ENCODE measurements at regions not wholly inside any gene's neighbourhood (a gene's known extent, or its start where the extent isn't known, plus 50 kb on each side); places are given as distances from the start of the nearest gene placed in this dataset.

DNA sequence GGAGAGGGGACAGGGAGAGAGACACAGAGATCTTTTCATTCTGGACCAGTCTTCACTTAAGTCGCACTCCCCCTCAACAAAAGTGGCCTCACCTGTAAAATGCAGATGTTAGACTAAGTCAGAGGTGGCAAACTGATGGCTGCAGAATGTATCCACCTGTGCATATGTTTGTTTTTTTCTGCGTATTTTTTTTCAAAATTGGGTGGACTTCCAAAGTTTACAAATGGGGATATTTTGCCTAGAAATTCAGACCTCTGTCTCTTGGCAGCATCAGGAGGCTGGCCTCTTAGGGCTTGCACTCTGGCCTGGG lies 525.0 kb downstream of the MATN1 start:
- Histone ChIP-seq H3K4me1 (no peaks in the 10 kb centered on the region), H3K4me3 (ENCODE audit: low read depth, low read length) (no peak overlapping the region), H3K36me3 (no peaks in the 10 kb centered on the region), H3K27me3 (no peaks in the 10 kb centered on the region), H3K9me3 (no peaks in the 10 kb centered on the region)
- no peak for DNase-seq
- TF ChIP-seq, protein P1, sequence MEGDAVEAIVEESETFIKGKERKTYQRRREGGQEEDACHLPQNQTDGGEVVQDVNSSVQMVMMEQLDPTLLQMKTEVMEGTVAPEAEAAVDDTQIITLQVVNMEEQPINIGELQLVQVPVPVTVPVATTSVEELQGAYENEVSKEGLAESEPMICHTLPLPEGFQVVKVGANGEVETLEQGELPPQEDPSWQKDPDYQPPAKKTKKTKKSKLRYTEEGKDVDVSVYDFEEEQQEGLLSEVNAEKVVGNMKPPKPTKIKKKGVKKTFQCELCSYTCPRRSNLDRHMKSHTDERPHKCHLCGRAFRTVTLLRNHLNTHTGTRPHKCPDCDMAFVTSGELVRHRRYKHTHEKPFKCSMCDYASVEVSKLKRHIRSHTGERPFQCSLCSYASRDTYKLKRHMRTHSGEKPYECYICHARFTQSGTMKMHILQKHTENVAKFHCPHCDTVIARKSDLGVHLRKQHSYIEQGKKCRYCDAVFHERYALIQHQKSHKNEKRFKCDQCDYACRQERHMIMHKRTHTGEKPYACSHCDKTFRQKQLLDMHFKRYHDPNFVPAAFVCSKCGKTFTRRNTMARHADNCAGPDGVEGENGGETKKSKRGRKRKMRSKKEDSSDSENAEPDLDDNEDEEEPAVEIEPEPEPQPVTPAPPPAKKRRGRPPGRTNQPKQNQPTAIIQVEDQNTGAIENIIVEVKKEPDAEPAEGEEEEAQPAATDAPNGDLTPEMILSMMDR (IDR thresholded peaks at IDR 0.05; ENCODE audit: low read depth, low read length), result no peak

DNA sequence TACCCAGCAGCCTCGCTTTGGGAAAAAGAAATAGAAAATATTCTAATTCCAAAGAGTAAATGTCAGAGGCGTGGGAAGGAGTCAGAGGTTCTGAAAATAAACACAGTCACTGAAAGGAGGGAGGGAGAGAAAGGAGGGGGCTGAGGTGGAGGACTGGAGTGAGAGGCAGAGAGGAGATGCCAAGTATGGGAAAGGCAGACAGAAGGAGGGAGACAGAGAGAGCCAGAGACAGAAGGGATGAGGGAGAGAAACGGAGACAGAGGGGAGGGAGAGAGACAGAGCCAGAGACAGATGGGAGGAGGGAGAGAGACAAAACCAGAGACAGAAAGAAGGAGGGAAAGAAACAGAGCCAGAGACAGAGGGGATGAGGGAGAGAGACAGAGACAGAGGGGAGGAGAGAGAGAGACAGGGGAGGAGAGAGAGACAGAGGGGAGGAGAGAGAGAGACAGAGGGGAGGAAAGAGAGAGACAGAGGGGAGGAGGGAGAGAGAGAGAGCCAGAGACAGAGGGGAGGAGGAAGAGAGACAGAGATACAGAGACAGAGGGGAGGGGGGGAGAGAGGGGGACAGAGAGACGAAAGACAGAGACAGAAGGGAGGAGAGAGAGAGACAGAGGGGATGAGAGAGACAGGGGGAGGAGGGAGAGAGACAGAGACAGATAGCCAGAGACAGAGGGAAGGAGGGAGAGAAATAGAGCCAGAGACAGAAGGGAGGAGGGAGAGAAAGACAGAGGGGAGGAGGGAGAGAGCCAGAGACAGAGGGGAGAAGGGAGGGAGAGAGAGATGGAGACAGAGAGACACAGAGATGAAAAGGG lies 525.5 kb downstream of the MATN1 start:
- TF ChIP-seq, protein P1 (IDR thresholded peaks at IDR 0.05; ENCODE audit: low read depth, low read length), result no peak
- Histone ChIP-seq H3K4me3 (ENCODE audit: low read depth, low read length) (no peak overlapping the region), H3K9me3 (no peaks in the 10 kb centered on the region), H3K4me1 (no peaks in the 10 kb centered on the region), H3K36me3 (no peaks in the 10 kb centered on the region), H3K27me3 (no peaks in the 10 kb centered on the region)
- no peak for DNase-seq

DNA sequence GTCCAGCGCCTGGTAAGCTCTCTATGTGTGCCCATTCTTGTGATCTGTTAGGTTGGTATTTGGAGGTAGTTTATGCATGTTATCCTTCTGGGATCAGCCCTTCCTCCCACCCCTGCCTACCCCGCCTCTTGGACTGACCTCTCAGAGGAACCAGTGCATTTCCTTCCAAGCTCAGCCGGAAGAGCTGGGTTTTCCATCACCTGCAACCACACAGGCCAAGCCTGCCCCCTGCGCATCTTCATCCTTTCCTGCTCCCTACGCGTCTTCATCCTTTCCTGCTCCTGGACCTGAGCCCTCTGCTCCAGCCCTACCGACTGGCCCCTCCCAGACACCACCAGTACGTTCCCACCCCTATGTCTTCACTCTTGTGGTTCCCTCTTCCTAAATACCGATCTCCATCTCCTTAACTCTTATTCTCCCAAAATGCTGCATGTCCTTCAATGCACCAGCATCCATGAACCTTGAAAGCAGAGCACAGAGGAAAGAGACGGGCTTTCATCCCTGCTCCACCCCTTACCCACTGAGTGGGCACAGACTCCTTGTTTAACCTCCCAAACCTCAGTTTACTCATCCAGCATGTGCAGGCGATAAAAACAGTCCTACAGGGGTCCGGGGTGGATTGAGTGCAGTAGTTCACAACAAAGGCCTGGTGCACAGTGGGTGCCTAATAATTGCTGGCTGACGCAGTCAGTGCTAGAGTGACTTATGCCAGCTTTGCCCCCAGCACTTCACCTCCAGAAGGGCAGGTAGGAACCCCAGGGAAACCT lies 526.3 kb downstream of the MATN1 start:
- Histone ChIP-seq H3K9me3 (no peaks in the 10 kb centered on the region), H3K27me3 (no peaks in the 10 kb centered on the region)

DNA sequence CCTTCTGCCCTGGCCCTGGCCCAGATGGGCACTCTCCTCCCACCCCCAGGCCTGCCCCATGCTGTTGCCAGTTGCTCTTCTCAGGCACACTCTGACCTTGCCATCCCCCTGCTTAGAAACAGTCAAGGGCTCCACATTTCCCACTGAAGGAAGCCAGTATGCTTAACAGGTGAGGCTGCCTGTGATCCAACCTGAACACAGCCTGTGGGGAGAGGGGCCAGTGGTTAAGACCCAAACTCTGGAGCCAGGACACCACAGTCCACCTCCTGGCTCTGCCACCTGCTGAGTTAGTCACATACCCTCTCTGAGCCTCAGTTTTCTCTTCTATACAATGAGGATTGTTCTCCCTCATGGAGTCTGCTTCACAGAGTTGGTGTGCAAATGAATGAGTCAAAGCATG lies 526.9 kb downstream of the MATN1 start:
- H3K4me1 ChIP-seq, result no peaks in the 10 kb centered on the region
- no peak for DNase-seq

More for the DNA sequence above, 526.3 kb downstream of the MATN1 start:
- no peak for DNase-seq
- Histone ChIP-seq H3K4me1 (no peaks in the 10 kb centered on the region), H3K4me3 (ENCODE audit: low read depth, low read length) (no peak overlapping the region), H3K36me3 (no peaks in the 10 kb centered on the region)
- TF ChIP-seq, protein P1 (IDR thresholded peaks at IDR 0.05; ENCODE audit: low read depth, low read length), result no peak

DNA sequence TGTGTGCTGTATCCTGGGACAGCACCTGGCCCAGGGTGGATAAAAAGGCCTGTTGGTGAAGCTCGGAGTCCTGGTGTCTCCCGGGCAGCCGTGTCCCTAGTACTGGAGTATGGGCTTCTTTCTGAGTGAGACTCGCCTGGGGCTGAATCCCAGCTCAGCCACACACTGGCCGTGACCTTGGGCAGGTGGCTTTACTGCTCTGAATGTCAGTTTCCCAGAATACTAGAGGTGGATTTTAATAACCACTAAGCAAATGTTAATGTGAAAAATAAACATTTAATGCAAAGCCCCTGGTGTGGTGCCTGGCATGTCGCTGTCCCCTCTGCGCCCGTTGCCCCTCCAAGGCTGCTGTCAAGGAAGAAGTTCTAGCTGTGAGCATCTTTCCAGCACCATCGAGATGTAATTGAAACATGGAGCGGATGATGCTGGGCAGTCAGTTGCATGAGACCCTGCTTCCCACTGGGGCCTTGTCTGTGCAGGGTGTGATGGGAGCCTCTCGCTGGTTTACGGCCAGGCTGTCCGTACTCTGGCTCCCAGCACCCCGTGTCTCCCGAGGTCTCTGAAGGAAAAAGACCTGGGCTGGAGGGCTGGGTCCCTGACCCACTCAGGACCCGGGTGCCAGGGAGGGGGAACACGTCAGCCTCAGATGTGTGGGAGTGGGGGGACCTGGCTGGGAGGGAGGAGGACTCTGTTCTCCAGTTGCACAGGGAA lies 527.8 kb downstream of the MATN1 start:
- no peaks in the 10 kb centered on the region for H3K27me3 ChIP-seq
- no peaks in the 10 kb centered on the region for H3K4me1 ChIP-seq
- no peaks in the 10 kb centered on the region for H3K9me3 ChIP-seq
- H3K4me3 ChIP-seq (ENCODE audit: low read depth, low read length), result no peak overlapping the region
- TF ChIP-seq, protein P1 (IDR thresholded peaks at IDR 0.05; ENCODE audit: low read depth, low read length), result no peak
- DNase-seq, result no peak
- H3K36me3 ChIP-seq, result no peaks in the 10 kb centered on the region

More for the DNA sequence above, 526.9 kb downstream of the MATN1 start:
- Histone ChIP-seq H3K9me3 (no peaks in the 10 kb centered on the region), H3K36me3 (no peaks in the 10 kb centered on the region), H3K27me3 (no peaks in the 10 kb centered on the region), H3K4me3 (ENCODE audit: low read depth, low read length) (no peak overlapping the region)
- TF ChIP-seq, protein P1 (IDR thresholded peaks at IDR 0.05; ENCODE audit: low read depth, low read length), result no peak
